ENCODE measurements at regions not wholly inside any gene's neighbourhood (a gene's known extent, or its start where the extent isn't known, plus 50 kb on each side); places are given as distances from the start of the nearest gene placed in this dataset.

- DNase-seq (ENCODE audit: low read depth): no peak
Observed at GRCh38 chr5:3654515-3654914, 58.9 kb downstream of the IRX1 start.

GRCh38 chr5:3656803-3657202 lies 61.2 kb downstream of the IRX1 start:
- no peak for DNase-seq (ENCODE audit: low read depth)

- no peak for DNase-seq (ENCODE audit: low read depth)
Observed at GRCh38 chr5:3657364-3658022, 61.9 kb downstream of the IRX1 start.

GRCh38 chr5:3658929-3659328 lies 63.3 kb downstream of the IRX1 start:
- DNase-seq (ENCODE audit: low read depth): no peak

- DNase-seq (ENCODE audit: low read depth): no peak
Observed at GRCh38 chr5:3659907-3660306, 64.3 kb downstream of the IRX1 start.

- no peak for DNase-seq (ENCODE audit: low read depth)
Observed at GRCh38 chr5:3660630-3661029, 65.0 kb downstream of the IRX1 start.

- no peak for DNase-seq (ENCODE audit: low read depth)
Observed at GRCh38 chr5:3661755-3662296, 66.2 kb downstream of the IRX1 start.

- DNase-seq (ENCODE audit: low read depth): no peak
Observed at GRCh38 chr5:3662344-3662743, 66.7 kb downstream of the IRX1 start.

- no peak for DNase-seq (ENCODE audit: low read depth)
Observed at GRCh38 chr5:3671337-3671736, 75.7 kb downstream of the IRX1 start.

- no peak for DNase-seq (ENCODE audit: low read depth)
Observed at GRCh38 chr5:3678801-3679200, 83.2 kb downstream of the IRX1 start.

- DNase-seq (ENCODE audit: low read depth): no peak
Observed at GRCh38 chr5:3680821-3681220, 85.2 kb downstream of the IRX1 start.

GRCh38 chr5:3684118-3684517 lies 88.5 kb downstream of the IRX1 start:
- DNase-seq (ENCODE audit: low read depth): no peak

- DNase-seq (ENCODE audit: low read depth): no peak
Observed at GRCh38 chr5:3684771-3685354, 89.2 kb downstream of the IRX1 start.

GRCh38 chr5:3694819-3695218 lies 99.2 kb downstream of the IRX1 start:
- DNase-seq (ENCODE audit: low read depth): no peak

- no peak for DNase-seq (ENCODE audit: low read depth)
Observed at GRCh38 chr5:3695818-3696217, 100.2 kb downstream of the IRX1 start.

- DNase-seq (ENCODE audit: low read depth): no peak
Observed at GRCh38 chr5:3698412-3698811, 102.8 kb downstream of the IRX1 start.

- DNase-seq (ENCODE audit: low read depth): no peak
Observed at GRCh38 chr5:3701694-3702093, 106.1 kb downstream of the IRX1 start.

GRCh38 chr5:3704661-3705060 lies 109.0 kb downstream of the IRX1 start:
- DNase-seq (ENCODE audit: low read depth): no peak

GRCh38 chr5:3709068-3709716 lies 113.6 kb downstream of the IRX1 start:
- DNase-seq (ENCODE audit: low read depth): no peak

- DNase-seq (ENCODE audit: low read depth): no peak
Observed at GRCh38 chr5:3709717-3710348, 114.2 kb downstream of the IRX1 start.

- DNase-seq (ENCODE audit: low read depth): no peak
Observed at GRCh38 chr5:3715062-3715461, 119.4 kb downstream of the IRX1 start.

- no peak for DNase-seq (ENCODE audit: low read depth)
Observed at GRCh38 chr5:3729631-3730030, 134.0 kb downstream of the IRX1 start.

- no peak for DNase-seq (ENCODE audit: low read depth)
Observed at GRCh38 chr5:3734632-3735031, 139.0 kb downstream of the IRX1 start.
